H1 (cell line): ENCODE measurements at regions not wholly inside any gene's neighbourhood (a gene's known extent, or its start where the extent isn't known, plus 50 kb on each side); places are given as distances from the start of the nearest gene placed in this dataset.

Experiments
- CTCF ChIA-PET: fragments of 300-600 bp; sonication (Branson Sonifier 250); formaldehyde crosslinking; loops from one replicate; lab custom pipeline; 2021; ENCODE audit not compliant: partially characterized antibody; lab: Charles Lee
- POLR2A ChIA-PET: fragments of 300-600 bp; sonication (Branson Sonifier 250); formaldehyde crosslinking; loops from one replicate; lab custom pipeline; 2021; ENCODE audit warnings: inconsistent platforms; ENCODE audit not compliant: partially characterized antibody; lab: Charles Lee
- DNase-seq, 2 experiments: peaks; one replicate each; pipeline versions ENCODE4 v3.0.0 to v3.0.0-alpha.2; 2010 to 2022; ENCODE audit warnings: low spot score in 2 of 2, low read depth in 1 of 2, mixed read lengths in 1 of 2
- FAIRE-seq: peaks from 2 replicates; lab custom pipeline; 2011; peaks lifted over from hg19 to GRCh38; lab: Jason Lieb, UNC
- H2AFZ ChIP-seq: 2 replicates; pipeline ENCODE4 v1.8.1; 2012; ENCODE audit warnings: low read length, inconsistent platforms
- H2AK5ac ChIP-seq: 2 replicates; pipeline ENCODE4 v1.6.1; 2013; ENCODE audit warnings: low read depth, low read length
- H2BK120ac ChIP-seq: replicated peaks from 2 replicates; pipeline ENCODE3; 2013; ENCODE audit warnings: low read depth, low read length, inconsistent platforms
- H2BK12ac ChIP-seq: 2 replicates; pipeline ENCODE4 v1.6.1; 2013; ENCODE audit warnings: low read depth, low read length
- H2BK15ac ChIP-seq: 2 replicates; pipeline ENCODE4 v1.6.1; 2013; ENCODE audit warnings: low read length
- H2BK20ac ChIP-seq: 2 replicates; pipeline ENCODE4 v1.6.1; 2013; ENCODE audit warnings: low read length
- H2BK5ac ChIP-seq: 2 replicates; pipeline ENCODE4 v1.6.1; 2013; ENCODE audit warnings: low read depth, low read length
- H3K14ac ChIP-seq: 2 replicates; pipeline ENCODE4 v1.6.1; 2013; ENCODE audit warnings: inconsistent platforms; ENCODE audit not compliant: insufficient read length
- H3K18ac ChIP-seq: 2 replicates; pipeline ENCODE4 v1.6.1; 2013; ENCODE audit warnings: low read length; ENCODE audit errors: extremely low read depth
- H3K23ac ChIP-seq: 2 replicates; pipeline ENCODE4 v1.6.1; 2013; ENCODE audit warnings: inconsistent platforms; ENCODE audit not compliant: insufficient read length
- H3K23me2 ChIP-seq: 2 replicates; pipeline ENCODE4 v1.6.1; 2013; ENCODE audit warnings: low read depth, low read length
- H3K27ac ChIP-seq: 2 replicates; pipeline ENCODE4 v1.6.1; 2011; ENCODE audit warnings: low read depth, low read length, inconsistent platforms
- H3K27me3 ChIP-seq, 4 experiments: replicated peaks in 1 of 4; 1 replicate in 1 of 4; 2 replicates in 3 of 4; pipeline versions ENCODE4 v1.6.1 to v1.8.1; 2011 to 2013; ENCODE audit warnings: low read length in 3 of 4, mild to moderate bottlenecking in 3 of 4, inconsistent platforms in 2 of 4, mixed read lengths in 2 of 4, moderate library complexity in 1 of 4; ENCODE audit not compliant: control insufficient read depth in 3 of 4, insufficient read depth in 3 of 4; ENCODE audit errors: extremely low read depth in 1 of 4
- H3K36me3 ChIP-seq, 4 experiments: 2 replicates each; pipeline versions ENCODE4 v1.6.1 to v1.8.1; 2011 to 2013; ENCODE audit warnings: mild to moderate bottlenecking in 4 of 4, low read length in 3 of 4, moderate library complexity in 2 of 4, control low read depth in 1 of 4, inconsistent platforms in 1 of 4; ENCODE audit not compliant: insufficient read depth in 4 of 4, control insufficient read depth in 2 of 4
- H3K4ac ChIP-seq: replicated peaks from 2 replicates; pipeline ENCODE3; 2013; ENCODE audit warnings: low read length, low read depth, mixed read lengths, inconsistent platforms; ENCODE audit not compliant: insufficient read length
- H3K4me1 ChIP-seq, 4 experiments: replicated peaks in 1 of 4; 1 replicate in 1 of 4; 2 replicates in 3 of 4; pipeline versions ENCODE4 v1.6.1 to v1.8.1; 2011 to 2013; ENCODE audit warnings: low read length in 3 of 4, inconsistent platforms in 2 of 4, mixed read lengths in 1 of 4; ENCODE audit not compliant: insufficient read depth in 4 of 4, control insufficient read depth in 3 of 4
- H3K4me2 ChIP-seq, 2 experiments: 2 replicates each; pipeline versions ENCODE4 v1.6.1 to v1.8.1; 2011 to 2013; ENCODE audit warnings: low read depth in 2 of 2, low read length in 2 of 2, control low read depth in 1 of 2, inconsistent platforms in 1 of 2, mild to moderate bottlenecking in 1 of 2; ENCODE audit not compliant: insufficient read depth in 1 of 2
- H3K4me3 ChIP-seq, 4 experiments: fragments of 200-600, 300-600 bp in 1 of 4; sonication (generic), shearing (Covaris generic), sonication (Bioruptor Twin) in 1 of 4; 2 replicates each; pipeline versions ENCODE4 v1.5.1 to v1.8.1; 2011 to 2016; ENCODE audit warnings: low read length in 4 of 4, low read depth in 3 of 4, control low read depth in 2 of 4, inconsistent platforms in 2 of 4, mild to moderate bottlenecking in 2 of 4, mixed read lengths in 1 of 4, moderate library complexity in 1 of 4; ENCODE audit not compliant: insufficient read depth in 2 of 4; ENCODE audit errors: extremely low read depth in 1 of 4
- H3K56ac ChIP-seq: replicated peaks from 2 replicates; pipeline ENCODE3; 2013; ENCODE audit warnings: low read depth, mild to moderate bottlenecking, mixed read lengths, low read length, inconsistent platforms; ENCODE audit not compliant: insufficient read length
- H3K79me1 ChIP-seq: 2 replicates; pipeline ENCODE4 v1.6.1; 2013; ENCODE audit warnings: low read depth, low read length, control low read depth
- H3K79me2 ChIP-seq, 2 experiments: 2 replicates each; pipeline versions ENCODE4 v1.6.1 to v1.8.1; 2012 to 2013; ENCODE audit warnings: low read length in 2 of 2, mild to moderate bottlenecking in 2 of 2, inconsistent platforms in 1 of 2; ENCODE audit not compliant: insufficient read depth in 2 of 2, control insufficient read depth in 1 of 2
- H3K9ac ChIP-seq, 4 experiments: replicated peaks in 1 of 4; 1 replicate in 1 of 4; 2 replicates in 3 of 4; pipeline versions ENCODE4 v1.6.1 to v1.8.1; 2011 to 2013; ENCODE audit warnings: low read depth in 3 of 4, low read length in 3 of 4, control low read depth in 2 of 4, mild to moderate bottlenecking in 2 of 4, moderate library complexity in 2 of 4, inconsistent platforms in 1 of 4; ENCODE audit errors: extremely low read depth in 1 of 4
- H3K9me3 ChIP-seq, 2 experiments: 2 replicates each; pipeline versions ENCODE4 v1.6.1 to v1.8.1; 2012 to 2013; ENCODE audit warnings: mild to moderate bottlenecking in 2 of 2, moderate library complexity in 2 of 2, control low read depth in 1 of 2, inconsistent platforms in 1 of 2, low read depth in 1 of 2, low read length in 1 of 2, mixed read lengths in 1 of 2; ENCODE audit not compliant: insufficient read depth in 2 of 2
- H4K20me1 ChIP-seq, 2 experiments: replicated peaks in 1 of 2; 2 replicates each; pipeline versions ENCODE3 to v1.8.1; 2011 to 2013; ENCODE audit warnings: inconsistent platforms in 2 of 2, low read length in 2 of 2, mild to moderate bottlenecking in 1 of 2; ENCODE audit not compliant: insufficient read depth in 2 of 2, control insufficient read depth in 1 of 2
- H4K5ac ChIP-seq: 2 replicates; pipeline ENCODE4 v1.6.1; 2013; ENCODE audit warnings: low read length, low read depth, mixed read lengths, inconsistent platforms; ENCODE audit not compliant: insufficient read length
- H4K8ac ChIP-seq: 2 replicates; pipeline ENCODE4 v1.8.0; 2013; ENCODE audit warnings: mild to moderate bottlenecking, moderate library complexity, low read length, inconsistent platforms; ENCODE audit not compliant: insufficient read depth; ENCODE audit errors: extremely low read depth
- H4K91ac ChIP-seq: replicated peaks from 2 replicates; pipeline ENCODE3; 2013; ENCODE audit warnings: low read length, mixed read lengths, inconsistent platforms; ENCODE audit not compliant: insufficient read length
- ATF2 ChIP-seq: IDR thresholded peaks from 2 replicates; pipeline ENCODE4 v1.6.1; 2012; ENCODE audit warnings: low read length, inconsistent platforms
- BRCA1 ChIP-seq: IDR thresholded peaks from 2 replicates; pipeline ENCODE4 v1.6.1; 2012; ENCODE audit warnings: low read depth, low read length, improper control_type of control experiment
- EZH2 ChIP-seq: fragments of 200-600 bp; sonication (generic); IDR thresholded peaks from 2 replicates; pipeline ENCODE4 v1.7.1; 2012; ENCODE audit warnings: low read depth, mild to moderate bottlenecking, moderate library complexity, low read length, inconsistent platforms; ENCODE audit not compliant: severe bottlenecking
- JUN ChIP-seq: IDR thresholded peaks from 2 replicates; pipeline ENCODE4 v1.6.1; 2011; ENCODE audit warnings: low read depth, mild to moderate bottlenecking, improper control_type of control experiment, low read length
- RBBP5 ChIP-seq: IDR thresholded peaks from 2 replicates; pipeline ENCODE4 v1.7.1; 2012; ENCODE audit warnings: low read depth, mild to moderate bottlenecking, inconsistent platforms, low read length, moderate library complexity, borderline replicate concordance
- SIN3A ChIP-seq, 2 experiments: IDR thresholded peaks in 1 of 2; conservative IDR thresholded peaks in 1 of 2; 2 replicates each; pipeline ENCODE4 v1.6.1; 2011 to 2012; ENCODE audit warnings: low read length in 2 of 2, improper control_type of control experiment in 1 of 2, low read depth in 1 of 2, mild to moderate bottlenecking in 1 of 2
- SP4 ChIP-seq: IDR thresholded peaks from 2 replicates; pipeline ENCODE4 v1.6.1; 2012; ENCODE audit warnings: low read length, inconsistent platforms
- WGBS, 2 experiments: shearing (Covaris generic) in 1 of 2; methylation state at CpG; one replicate each; pipeline versions ENCODE4 v1.1.6 to v1.1.7; 2013 to 2015; ENCODE audit warnings: low lambda C conversion rate in 2 of 2, mixed read lengths in 2 of 2, inconsistent platforms in 1 of 2, low coverage in 1 of 2, missing lambda C conversion rate in 1 of 2; ENCODE audit not compliant: insufficient replicate concordance in 2 of 2, insufficient coverage in 1 of 2, insufficient read length in 1 of 2; ENCODE audit errors: extremely low coverage in 1 of 2, missing lambda C conversion rate in 1 of 2; 5-methylcytosine and 5-hydroxymethylcytosine counted together

GRCh38 chr3:153864793-153865192 lies 256.4 kb upstream of the ARHGEF26 start:
- no peaks in the 10 kb centered on the region for H3K23me2 ChIP-seq
- H2BK15ac ChIP-seq, result no peak overlapping the region
- H3K79me1 ChIP-seq, result no peaks in the 10 kb centered on the region
- H3K14ac ChIP-seq, result no peak overlapping the region
- H2AK5ac ChIP-seq, result no peak overlapping the region
- H3K27me3 ChIP-seq, result no peaks in the 10 kb centered on the region
- H4K5ac ChIP-seq, result no peak overlapping the region
- H3K79me2 ChIP-seq, result no peaks in the 10 kb centered on the region
- H3K4ac ChIP-seq, result no peak overlapping the region
- ChIA-PET POLR2A (interaction anchor here (0.6 kb wide), 1 partner anchor 838 kb away, joined by 4 read pairs; no protein-coding TSS in a partner anchor), CTCF (interaction anchor here (0.9 to 1.5 kb wide), 5 partner anchors 9 to 96 kb away, joined by 3 to 4 read pairs (median 3); no protein-coding TSS in a partner anchor)
- H4K20me1 ChIP-seq, result no peaks in the 10 kb centered on the region
- H4K8ac ChIP-seq, result no peak overlapping the region; the same call in 1 of the 2 replicates
- no peak overlapping the region for H2BK20ac ChIP-seq
- no peak overlapping the region for H2BK12ac ChIP-seq
- WGBS, 2 experiments, result 90% methylated on average over 2 of the region's 2 CpGs; no CpG with 5 or more reads in 1 of the 2 experiments
- no peaks in the 10 kb centered on the region for H3K9me3 ChIP-seq
- no peak overlapping the region for H2AFZ ChIP-seq
- no peak for FAIRE-seq
- DNase-seq, result no peak
- no peaks in the 10 kb centered on the region for H3K36me3 ChIP-seq
- no peak overlapping the region for H3K56ac ChIP-seq
- no peak overlapping the region for H2BK120ac ChIP-seq
- no peak overlapping the region for H2BK5ac ChIP-seq
- no peak overlapping the region for H3K23ac ChIP-seq
- no peak overlapping the region for H3K18ac ChIP-seq
- no peak overlapping the region for H3K27ac ChIP-seq
- H3K4me1 ChIP-seq, result no peaks in the 10 kb centered on the region
- H4K91ac ChIP-seq, result no peak overlapping the region
- H3K4me2 ChIP-seq, result no peak overlapping the region
- no peak overlapping the region for H3K9ac ChIP-seq
- H3K4me3 ChIP-seq, result no peak overlapping the region
- TF ChIP-seq ATF2, result no peak
- TF ChIP-seq EZH2, result no peak
- no peak for TF ChIP-seq SIN3A (conservative IDR thresholded peaks at IDR 0.05 in 1 of 2, IDR thresholded peaks at IDR 0.05 in 1 of 2; ENCODE audit: low read depth in 1 of 2, low read length in 2 of 2)
- TF ChIP-seq RBBP5, result no peak
- TF ChIP-seq SP4, result no peak
- TF ChIP-seq JUN, result no peak
- TF ChIP-seq BRCA1, result no peak
